ENCODE measurements at regions not wholly inside any gene's neighbourhood (a gene's known extent, or its start where the extent isn't known, plus 50 kb on each side); places are given as distances from the start of the nearest gene placed in this dataset.

- Histone ChIP-seq H3K79me1 (ENCODE audit: low read depth, low read length) (no peaks in the 10 kb centered on the region), H2BK15ac (ENCODE audit: low read length) (no peak overlapping the region), H3K36me3 (replicated peaks in 1 of 2; ENCODE audit: control insufficient read depth in 2 of 2, insufficient read depth in 2 of 2, low read length in 2 of 2) (no peaks in the 10 kb centered on the region), H3K14ac (ENCODE audit: low read length) (no peak overlapping the region), H3K4me3 (ENCODE audit: low read length in 2 of 2) (peak overlapping the region; percentile 3 to 82), H3K18ac (ENCODE audit: low read length) (peak overlapping the region; percentile 53), H2BK5ac (ENCODE audit: low read length) (peak overlapping the region; percentile 35), H3K4me1 (ENCODE audit: control insufficient read depth in 2 of 2, insufficient read depth in 1 of 2, low read depth in 1 of 2, low read length in 2 of 2) (peaks cover 0 to 2% of the 10 kb centered on the region in 2 donors), H3K9me3 (replicated peaks in 1 of 2; ENCODE audit: control insufficient read depth in 2 of 2, insufficient read depth in 1 of 2, low read depth in 1 of 2, low read length in 2 of 2) (peaks cover 2 to 29% of the 10 kb centered on the region in 2 donors), H2BK12ac (ENCODE audit: low read length) (no peak overlapping the region), H3K9ac (ENCODE audit: low read depth, low read length, poor library complexity) (peak overlapping the region; percentile 66), H2BK120ac (ENCODE audit: low read depth, low read length) (no peak overlapping the region), H3K27ac (replicated peaks; ENCODE audit: low read length) (no peak overlapping the region), H3K27me3 (ENCODE audit: control insufficient read depth in 3 of 3, insufficient read depth in 3 of 3, low read depth in 1 of 3, low read length in 3 of 3) (peaks cover 15 to 76% (median 48%) of the 10 kb centered on the region in 3 experiments), H2AFZ (ENCODE audit: low read length) (peak overlapping the region; percentile 94), H3K4me2 (ENCODE audit: insufficient read depth, low read length, poor library complexity, severe bottlenecking) (peak overlapping the region; percentile 92), H3K23ac (ENCODE audit: low read depth, low read length, poor library complexity) (no peak overlapping the region), H4K91ac (ENCODE audit: low read depth, low read length, poor library complexity) (no peak overlapping the region), H4K8ac (ENCODE audit: low read depth, low read length) (no peak overlapping the region), H2AK5ac (ENCODE audit: low read depth, low read length) (no peak overlapping the region), H3K4ac (ENCODE audit: low read length) (no peak overlapping the region)
- WGBS, 2 donors (ENCODE audit: extremely low coverage in 2 of 2, insufficient read length in 2 of 2, insufficient replicate concordance in 1 of 2), result no CpG with 5 or more reads among the region's 105 CpGs
- peak; percentile 31 for DNase-seq (ENCODE audit: low spot score)
Measured at GRCh38 chr4:183797445-183798300, 107.4 kb upstream of the STOX2 start.

DNA sequence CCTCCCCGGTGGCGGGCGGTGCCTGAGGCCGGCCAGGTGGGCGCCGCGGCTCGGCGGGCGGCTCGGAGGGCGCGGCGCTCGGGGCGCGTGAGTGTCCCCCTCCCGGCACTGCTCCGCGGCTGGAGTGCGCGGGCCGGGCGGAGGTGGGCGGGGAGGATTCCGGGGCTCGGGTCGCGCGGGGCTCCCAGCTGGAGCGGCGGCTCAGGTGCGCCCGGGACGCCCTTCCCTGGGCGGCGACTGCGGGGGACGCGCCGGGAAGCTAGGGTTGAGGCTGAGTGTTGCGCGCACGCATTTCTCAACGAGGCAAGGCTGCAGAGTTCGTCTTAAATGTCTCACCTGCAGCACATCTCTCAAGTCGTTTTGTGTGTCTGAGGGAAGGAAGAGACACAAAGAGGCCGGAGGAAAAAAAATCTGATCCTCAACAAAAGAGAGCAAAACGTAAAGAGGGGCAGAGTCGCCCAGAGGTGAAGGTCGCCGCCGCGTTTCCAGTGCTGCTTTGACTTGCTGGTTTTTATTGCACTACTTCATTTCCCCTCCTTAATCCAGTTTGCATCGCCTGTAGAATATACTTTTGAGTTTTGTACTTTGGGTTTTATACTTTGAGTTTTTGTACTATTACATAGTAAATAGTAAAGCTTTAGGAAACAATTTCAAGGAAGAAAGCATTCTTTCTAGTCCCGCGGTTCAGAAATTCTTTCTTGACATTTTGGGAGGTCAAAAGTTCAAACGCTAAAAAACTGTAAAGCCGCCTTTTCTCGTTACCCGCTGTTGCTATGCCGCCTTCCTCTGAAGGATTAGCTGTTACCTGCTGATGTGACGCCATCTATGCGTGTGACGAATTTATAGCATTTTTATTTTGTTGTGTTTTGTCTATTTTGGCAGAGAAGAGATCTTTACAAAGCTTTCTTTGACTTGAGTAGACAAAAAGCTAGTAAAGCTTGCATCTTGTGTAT is 106.5 kb upstream of the STOX2 start:
- Histone ChIP-seq H4K91ac (ENCODE audit: low read depth, low read length, poor library complexity) (no peak overlapping the region), H3K4me1 (ENCODE audit: control insufficient read depth in 2 of 2, insufficient read depth in 1 of 2, low read depth in 1 of 2, low read length in 2 of 2) (peaks cover 0 to 2% of the 10 kb centered on the region in 2 donors), H3K9ac (ENCODE audit: low read depth, low read length, poor library complexity) (no peak overlapping the region), H3K79me1 (ENCODE audit: low read depth, low read length) (no peaks in the 10 kb centered on the region), H2BK5ac (ENCODE audit: low read length) (no peak overlapping the region), H3K9me3 (replicated peaks in 1 of 2; ENCODE audit: control insufficient read depth in 2 of 2, insufficient read depth in 1 of 2, low read depth in 1 of 2, low read length in 2 of 2) (peaks cover 2 to 26% of the 10 kb centered on the region in 2 donors), H3K4me2 (ENCODE audit: insufficient read depth, low read length, poor library complexity, severe bottlenecking) (peak overlapping the region; percentile 92), H3K4me3 (ENCODE audit: low read length in 2 of 2) (peak overlapping the region in 1 of 2 donors; percentile 82), H2BK15ac (ENCODE audit: low read length) (no peak overlapping the region), H2BK12ac (ENCODE audit: low read length) (no peak overlapping the region), H3K27ac (replicated peaks; ENCODE audit: low read length) (no peak overlapping the region), H4K8ac (ENCODE audit: low read depth, low read length) (no peak overlapping the region), H3K4ac (ENCODE audit: low read length) (no peak overlapping the region), H2AK5ac (ENCODE audit: low read depth, low read length) (no peak overlapping the region), H3K14ac (ENCODE audit: low read length) (no peak overlapping the region), H3K27me3 (ENCODE audit: control insufficient read depth in 3 of 3, insufficient read depth in 3 of 3, low read depth in 1 of 3, low read length in 3 of 3) (peaks cover 15 to 79% (median 48%) of the 10 kb centered on the region in 3 experiments), H3K18ac (ENCODE audit: low read length) (peak overlapping the region; percentile 24), H3K36me3 (replicated peaks in 1 of 2; ENCODE audit: control insufficient read depth in 2 of 2, insufficient read depth in 2 of 2, low read length in 2 of 2) (no peaks in the 10 kb centered on the region), H2AFZ (ENCODE audit: low read length) (peak overlapping the region; percentile 94), H2BK120ac (ENCODE audit: low read depth, low read length) (no peak overlapping the region), H3K23ac (ENCODE audit: low read depth, low read length, poor library complexity) (no peak overlapping the region)
- no CpG with 5 or more reads among the region's 65 CpGs for WGBS, 2 donors (ENCODE audit: extremely low coverage in 2 of 2, insufficient read length in 2 of 2, insufficient replicate concordance in 1 of 2)
- no peak for DNase-seq (ENCODE audit: low spot score)

DNA sequence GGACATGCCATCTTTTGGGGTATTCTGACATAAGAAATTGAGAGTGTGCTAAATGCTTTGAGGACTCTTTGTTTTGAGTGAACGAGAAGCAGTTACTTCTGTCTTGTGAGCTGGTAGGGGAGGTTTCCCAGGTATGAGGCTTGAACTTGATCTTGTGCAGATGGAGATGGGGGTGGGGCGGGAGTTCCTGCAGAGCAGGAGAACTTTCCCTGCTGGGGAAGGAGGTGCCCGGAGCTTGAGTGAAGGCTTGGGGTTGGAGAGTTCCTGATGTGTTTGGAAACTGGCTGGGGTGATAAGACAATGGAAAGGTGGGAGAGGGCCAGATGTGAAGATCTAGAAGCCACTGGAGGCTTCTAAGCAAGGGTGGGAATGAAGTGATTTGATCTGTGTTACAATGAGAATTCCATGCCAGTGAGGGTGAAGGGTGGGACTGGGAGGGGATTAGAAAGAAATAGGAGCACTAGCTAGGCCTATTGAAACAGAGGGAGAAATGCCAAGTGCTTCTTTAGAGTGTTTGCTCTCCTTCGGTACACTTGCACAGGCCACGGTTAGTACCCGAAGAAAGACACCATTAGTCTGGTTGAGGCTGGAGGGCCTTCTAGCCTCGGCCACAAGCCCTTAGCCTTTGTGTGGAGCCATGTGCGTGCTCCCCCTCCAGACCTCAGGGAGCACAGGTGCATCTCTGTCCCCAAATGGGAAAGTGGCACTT is 103.5 kb upstream of the STOX2 start:
- Histone ChIP-seq H3K9me3 (replicated peaks in 1 of 2; ENCODE audit: control insufficient read depth in 2 of 2, insufficient read depth in 1 of 2, low read depth in 1 of 2, low read length in 2 of 2) (peaks cover 0 to 3% of the 10 kb centered on the region in 2 donors), H2BK15ac (ENCODE audit: low read length) (no peak overlapping the region), H3K4me1 (ENCODE audit: control insufficient read depth in 2 of 2, insufficient read depth in 1 of 2, low read depth in 1 of 2, low read length in 2 of 2) (peaks cover 0 to 2% of the 10 kb centered on the region in 2 donors), H3K23ac (ENCODE audit: low read depth, low read length, poor library complexity) (no peak overlapping the region), H2AFZ (ENCODE audit: low read length) (no peak overlapping the region), H3K27me3 (ENCODE audit: control insufficient read depth in 3 of 3, insufficient read depth in 3 of 3, low read depth in 1 of 3, low read length in 3 of 3) (peaks cover 15 to 84% (median 48%) of the 10 kb centered on the region in 3 experiments), H3K79me1 (ENCODE audit: low read depth, low read length) (no peaks in the 10 kb centered on the region), H2BK12ac (ENCODE audit: low read length) (no peak overlapping the region), H3K4me3 (ENCODE audit: low read length in 2 of 2) (no peak overlapping the region), H4K8ac (ENCODE audit: low read depth, low read length) (no peak overlapping the region), H3K27ac (replicated peaks; ENCODE audit: low read length) (no peak overlapping the region), H3K9ac (ENCODE audit: low read depth, low read length, poor library complexity) (no peak overlapping the region), H3K18ac (ENCODE audit: low read length) (no peak overlapping the region), H3K14ac (ENCODE audit: low read length) (no peak overlapping the region), H2AK5ac (ENCODE audit: low read depth, low read length) (no peak overlapping the region), H3K4me2 (ENCODE audit: insufficient read depth, low read length, poor library complexity, severe bottlenecking) (no peak overlapping the region), H2BK5ac (ENCODE audit: low read length) (no peak overlapping the region), H4K91ac (ENCODE audit: low read depth, low read length, poor library complexity) (no peak overlapping the region), H3K4ac (ENCODE audit: low read length) (no peak overlapping the region), H3K36me3 (replicated peaks in 1 of 2; ENCODE audit: control insufficient read depth in 2 of 2, insufficient read depth in 2 of 2, low read length in 2 of 2) (no peaks in the 10 kb centered on the region), H2BK120ac (ENCODE audit: low read depth, low read length) (no peak overlapping the region)
- WGBS, 2 donors (ENCODE audit: extremely low coverage in 2 of 2, insufficient read length in 2 of 2, insufficient replicate concordance in 1 of 2), result no CpG with 5 or more reads among the region's 8 CpGs
- no peak for DNase-seq (ENCODE audit: low spot score)

Measured in neuronal stem cell (in vitro differentiated cells).